ENCODE measurements at regions not wholly inside any gene's neighbourhood (a gene's known extent, or its start where the extent isn't known, plus 50 kb on each side); places are given as distances from the start of the nearest gene placed in this dataset.
"Not testable (repeated sequence)": the region's sequence is repeated elsewhere in the genome, so short reads cannot be mapped to it uniquely, and the experiment has no call there.

DNA sequence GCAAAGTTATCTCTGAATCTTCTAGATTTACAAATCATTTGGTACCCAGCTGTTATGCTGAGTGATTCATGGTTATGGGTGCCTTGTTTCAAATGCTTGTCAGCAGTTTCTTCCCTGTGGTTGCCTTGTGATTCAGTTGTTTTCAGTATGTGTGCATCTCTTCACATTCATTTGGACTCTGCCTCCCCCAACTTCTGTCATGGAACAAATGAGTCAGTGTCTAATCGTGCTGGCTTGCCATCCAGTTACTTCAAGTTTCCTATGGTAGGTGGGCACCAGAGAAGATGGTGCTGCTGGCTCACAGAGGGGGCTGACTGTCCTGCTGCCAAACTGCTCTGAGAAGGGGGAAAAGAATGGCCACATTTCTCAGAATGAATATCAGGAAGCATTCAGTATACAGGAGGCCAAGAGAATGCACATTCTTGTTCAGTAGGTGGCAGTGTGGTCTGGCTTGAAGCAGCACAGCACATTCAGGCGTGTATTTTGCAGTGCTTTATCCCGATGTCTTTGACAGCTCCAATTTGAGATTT, 260.9 kb downstream of the GLUD2 start:
- DNase-seq, result no peak

DNA sequence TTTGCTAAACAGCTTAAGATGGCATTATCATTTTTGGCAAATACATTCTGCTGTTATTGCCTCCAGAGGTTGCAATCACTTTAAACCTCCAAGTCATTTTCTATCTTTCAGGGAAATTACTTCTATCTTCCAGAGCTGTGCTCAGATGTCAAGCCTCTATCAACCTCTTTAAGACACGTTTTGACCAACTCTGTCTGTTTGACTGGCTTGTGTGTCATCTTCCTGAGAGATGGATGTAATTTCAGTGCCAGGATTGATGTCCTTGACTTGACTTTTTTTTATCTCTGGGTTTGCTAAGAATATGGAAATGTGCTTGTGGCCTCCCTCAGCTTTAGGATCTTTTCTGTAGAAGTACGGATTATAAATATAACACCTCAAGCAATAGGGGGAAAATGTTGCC, 263.4 kb downstream of the GLUD2 start:
- DNase-seq, result no peak

DNA sequence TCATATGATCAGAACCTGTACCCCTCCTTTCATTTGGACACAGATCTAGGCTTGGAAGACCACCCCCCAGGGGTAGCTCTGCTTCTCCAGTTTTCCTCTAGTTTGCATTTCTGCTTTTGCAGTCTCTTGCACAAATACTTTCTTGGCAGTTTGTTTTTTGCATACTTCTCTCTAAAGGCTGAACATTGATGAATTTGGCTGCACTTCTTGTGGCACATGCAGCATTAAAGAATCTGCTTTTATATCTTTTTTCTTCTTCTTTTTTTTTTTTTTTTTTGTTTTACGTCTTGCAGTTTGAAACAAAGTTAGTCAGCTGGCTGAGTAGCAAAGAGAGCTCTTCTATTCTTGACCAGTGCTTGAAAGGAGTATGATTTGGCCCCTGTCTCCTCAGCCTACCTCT, 273.0 kb downstream of the GLUD2 start:
- DNase-seq, result no peak

GRCh38 chrX:121322159-121322558, 274.7 kb downstream of the GLUD2 start:
- no peak for DNase-seq

GRCh38 chrX:121323337-121323736, 275.9 kb downstream of the GLUD2 start:
- DNase-seq, result no peak

DNA sequence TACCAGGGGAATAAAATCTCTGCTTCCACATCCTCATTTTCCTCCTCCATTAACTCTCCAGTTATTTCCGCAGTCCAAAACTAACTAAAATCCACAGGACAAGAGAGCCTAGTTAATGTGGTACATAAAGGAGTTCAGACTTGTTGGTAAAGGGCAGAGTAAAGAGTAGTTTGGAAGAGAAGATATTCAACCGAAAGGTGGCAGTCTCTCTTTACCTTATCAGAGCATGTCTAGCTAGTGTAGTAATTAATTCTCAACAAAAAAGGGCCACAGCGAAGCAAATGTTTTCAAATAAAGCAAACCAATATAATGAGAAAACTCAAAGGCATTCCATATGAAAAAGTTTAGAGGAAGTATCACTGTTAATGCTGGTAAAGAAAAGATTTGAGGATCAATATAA, 286.5 kb downstream of the GLUD2 start:
- DNase-seq, result no peak

- DNase-seq, result peak; percentile 63
These were observed 289.5 kb downstream of the GLUD2 start for GRCh38 chrX:121336831-121337421.

DNA sequence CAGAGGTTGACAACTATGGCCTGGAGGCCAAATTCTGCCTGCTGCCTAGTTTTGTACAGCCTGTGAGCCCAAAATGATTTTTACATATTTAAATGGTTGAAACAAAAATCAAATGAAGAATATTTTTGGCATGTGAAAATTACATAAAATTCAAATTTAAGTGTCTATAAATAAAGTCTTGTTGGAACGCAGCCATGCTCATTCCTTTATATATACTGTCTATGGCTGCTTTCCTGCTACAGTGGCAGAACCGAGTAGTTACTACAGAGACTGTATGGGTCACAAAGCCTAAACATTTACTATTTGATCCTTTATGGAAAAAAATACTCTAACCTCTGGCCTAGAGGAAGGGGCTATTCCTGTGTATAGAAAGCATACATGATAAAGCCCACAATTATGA, 290.4 kb downstream of the GLUD2 start:
- DNase-seq, result no peak

DNA sequence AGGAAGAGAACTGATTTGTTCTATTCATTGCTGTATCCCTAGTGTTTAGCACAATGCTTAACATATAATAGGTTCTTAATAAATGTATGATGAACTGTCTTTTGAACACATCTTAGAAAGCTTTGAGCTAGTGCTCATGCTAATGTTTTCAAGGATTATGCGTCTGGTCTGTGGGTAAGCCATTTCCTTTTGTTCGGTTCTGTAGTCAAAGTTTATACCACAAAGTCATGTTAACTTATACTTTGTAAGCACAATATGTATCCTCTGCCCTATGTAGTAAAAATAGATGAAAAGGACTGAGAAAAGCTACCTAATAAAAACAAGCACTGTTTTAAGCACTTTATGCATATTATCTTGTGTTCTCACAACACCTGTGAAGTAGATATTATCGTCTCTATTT, 301.9 kb downstream of the GLUD2 start:
- DNase-seq, result no peak

DNA sequence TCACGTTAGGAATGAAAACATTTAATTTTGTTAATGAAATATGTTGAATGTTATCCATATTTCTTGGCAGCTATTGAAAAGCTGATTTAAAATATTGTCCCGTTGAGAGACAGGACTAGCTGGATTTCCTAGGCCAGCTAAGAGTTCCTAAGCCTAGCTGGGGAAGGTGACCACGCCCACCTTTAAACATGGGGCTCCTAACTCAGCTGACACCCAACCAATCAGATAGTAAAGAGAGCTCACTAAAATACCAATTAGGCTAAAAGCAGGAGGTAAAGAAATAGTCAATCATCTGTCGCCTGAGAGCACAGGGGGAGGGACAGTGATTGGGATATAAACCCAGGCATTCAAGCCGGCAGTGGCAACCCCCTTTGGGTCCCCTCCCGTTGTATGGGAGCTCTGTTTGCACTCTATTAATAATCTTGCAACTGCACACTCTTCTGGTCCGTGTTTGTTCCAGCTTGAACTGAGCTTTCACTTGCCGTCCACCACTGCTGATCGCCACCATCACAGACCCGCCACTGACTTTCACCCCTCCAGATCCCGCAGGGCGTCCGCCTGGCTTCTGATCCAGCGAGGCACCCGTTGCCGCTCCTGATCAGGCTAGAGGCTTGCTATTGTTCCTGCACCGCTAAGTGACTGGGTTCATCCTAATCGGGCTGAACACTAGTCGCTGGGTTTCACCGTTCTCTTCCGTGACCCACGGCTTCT, 308.9 kb downstream of the GLUD2 start:
- peak; percentile 60 for DNase-seq

- peak; percentile 28 for DNase-seq
These were observed 309.4 kb downstream of the GLUD2 start for GRCh38 chrX:121356850-121357171.

DNA sequence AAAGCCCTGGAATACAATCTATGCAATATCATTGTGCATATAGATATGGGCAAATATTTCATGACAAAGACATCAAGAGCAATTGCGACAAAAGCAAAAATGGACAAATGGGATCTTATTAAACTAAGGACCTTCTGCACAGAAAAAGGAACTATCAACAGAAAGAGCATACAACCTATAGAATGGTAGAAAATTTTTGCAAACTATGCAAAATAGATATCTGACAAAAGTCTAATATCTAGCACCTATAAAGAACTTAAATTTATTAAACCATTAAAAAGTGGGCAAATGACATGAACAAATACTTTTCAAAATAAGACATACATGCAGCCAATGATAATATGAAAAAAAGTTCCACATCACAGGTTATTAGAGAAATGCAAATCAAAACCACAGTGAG, 312.9 kb downstream of the GLUD2 start:
- DNase-seq, result no peak

DNA sequence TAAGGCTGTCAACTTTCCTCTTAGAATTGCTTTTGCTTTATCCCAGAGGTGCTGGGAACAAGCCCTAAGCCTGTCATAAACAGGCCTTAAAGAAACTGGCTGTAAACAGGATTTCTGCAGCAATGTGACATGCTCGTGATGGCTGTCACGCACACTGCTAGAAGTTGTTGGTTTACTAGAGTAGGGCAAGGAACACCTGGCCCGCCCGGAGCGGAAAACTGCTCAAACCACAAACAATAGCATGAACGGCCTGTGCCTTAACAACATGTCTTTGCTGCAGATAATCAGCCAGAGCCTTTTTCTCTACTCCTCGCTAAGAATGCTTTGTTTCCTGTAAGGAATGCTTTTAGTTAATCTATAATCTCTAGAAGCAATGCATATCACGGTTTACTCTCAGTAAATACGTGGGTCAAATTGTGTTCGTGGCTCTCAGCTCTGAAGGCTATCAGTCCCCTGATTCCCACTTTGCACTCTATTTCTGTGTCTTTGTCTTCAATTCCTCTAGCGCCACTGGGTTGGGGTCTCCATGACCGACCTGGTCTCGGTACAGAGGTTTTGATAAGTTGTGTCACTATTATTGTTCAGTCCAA, 318.3 kb downstream of the GLUD2 start:
- no peak for DNase-seq

- DNase-seq, result no peak
These were observed 327.1 kb downstream of the GLUD2 start for GRCh38 chrX:121374471-121374870.

DNA sequence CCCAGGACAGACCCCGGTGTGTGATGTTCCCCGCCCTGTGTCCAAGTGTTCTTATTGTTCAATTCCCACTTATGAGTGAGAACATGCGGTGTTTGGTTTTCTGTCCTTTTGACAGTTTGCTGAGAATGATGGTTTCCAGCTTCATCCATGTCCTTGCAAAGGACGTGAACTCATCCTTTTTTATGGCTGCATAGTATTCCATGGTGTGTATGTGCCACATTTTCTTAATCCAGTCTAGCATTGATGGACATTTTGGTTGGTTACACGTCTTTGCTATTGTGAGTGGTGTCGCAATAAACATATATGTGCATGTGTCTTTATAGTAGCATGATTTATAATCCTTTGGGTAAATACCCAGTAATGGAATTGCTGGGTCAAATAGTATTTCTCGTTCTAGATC, 334.5 kb downstream of the GLUD2 start:
- not testable (repeated sequence) for DNase-seq

- no peak for DNase-seq
These were observed 342.7 kb downstream of the GLUD2 start for GRCh38 chrX:121389976-121390714.

- no peak for DNase-seq
These were observed 358.4 kb downstream of the GLUD2 start for GRCh38 chrX:121405826-121406225.

GRCh38 chrX:121407627-121408026, 360.2 kb downstream of the GLUD2 start:
- DNase-seq, result no peak

DNA sequence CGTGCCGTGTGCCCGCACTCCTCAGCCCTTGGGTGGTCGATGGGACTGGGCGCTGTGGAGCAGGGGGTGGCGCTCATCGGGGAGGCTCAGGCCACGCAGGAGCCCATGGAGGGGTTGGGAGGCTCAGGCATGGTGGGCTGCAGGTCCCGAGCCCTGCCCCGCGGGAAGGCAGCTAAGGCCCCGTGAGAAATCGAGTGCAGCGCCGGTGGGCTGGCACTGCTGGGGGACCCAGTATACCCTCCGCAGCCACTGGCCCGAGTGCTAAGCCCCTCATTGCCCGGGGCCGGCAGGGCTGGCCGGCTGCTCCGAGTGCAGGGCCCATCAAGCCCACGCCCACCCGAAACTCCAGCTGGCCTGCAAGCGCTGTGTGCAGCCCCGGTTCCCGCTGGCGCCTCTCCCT, 384.1 kb downstream of the GLUD2 start:
- DNase-seq, result not testable (repeated sequence)

- DNase-seq, result no peak
These were observed 385.9 kb downstream of the GLUD2 start for GRCh38 chrX:121433289-121433688.

DNA sequence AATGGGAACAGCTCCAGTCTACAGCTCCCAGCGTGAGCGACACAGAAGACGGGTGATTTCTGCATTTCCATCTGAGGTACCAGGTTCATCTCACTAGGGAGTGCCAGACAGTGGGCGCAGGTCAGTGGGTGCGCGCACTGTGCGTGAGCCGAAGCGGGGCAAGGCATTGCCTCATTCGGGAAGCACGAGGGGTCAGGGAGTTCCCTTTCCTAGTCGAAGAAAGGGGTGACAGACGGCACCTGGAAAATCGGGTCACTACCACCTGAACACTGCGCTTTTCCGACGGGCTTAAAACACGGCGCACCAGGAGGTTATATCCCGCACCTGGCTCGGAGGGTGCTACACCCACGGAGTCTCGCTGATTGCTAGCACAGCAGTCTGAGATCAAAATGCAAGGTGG, 390.3 kb downstream of the GLUD2 start:
- DNase-seq, result not testable (repeated sequence)

GRCh38 chrX:121455890-121456289, 408.5 kb downstream of the GLUD2 start:
- DNase-seq, result no peak

DNA sequence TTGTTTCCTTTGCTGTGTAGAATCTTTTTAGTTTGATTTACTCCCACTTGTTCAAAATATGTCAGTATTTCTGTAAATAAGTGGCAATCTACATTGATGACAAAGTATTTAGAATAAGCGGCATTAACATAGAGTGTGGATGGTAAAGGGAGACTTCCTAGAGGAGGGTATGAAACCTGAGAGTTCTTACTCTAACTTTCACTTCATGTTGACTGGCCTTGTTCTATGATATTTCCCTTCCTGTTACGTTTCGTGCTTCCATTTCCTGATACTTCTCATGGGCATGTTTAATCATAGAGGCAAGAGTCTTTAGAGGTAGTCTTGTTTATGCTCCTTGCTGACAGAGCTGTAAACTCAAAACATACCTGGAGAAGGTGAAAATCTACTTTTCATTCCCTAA, 408.9 kb downstream of the GLUD2 start:
- no peak for DNase-seq

GRCh38 chrX:121457096-121457495, 409.7 kb downstream of the GLUD2 start:
- DNase-seq, result no peak
